SW480 (cell line): ENCODE measurements at regions not wholly inside any gene's neighbourhood (a gene's known extent, or its start where the extent isn't known, plus 50 kb on each side); places are given as distances from the start of the nearest gene placed in this dataset.

ENCODE experiments used
- DNase-seq: peaks from one replicate; pipeline ENCODE4 v3.0.0-alpha.2; 2016; ENCODE audit warnings: low spot score

- DNase-seq, result no peak
Observed at GRCh38 chr10:28783087-28783486, 105.8 kb downstream of the BAMBI start.

- no peak for DNase-seq
Observed at GRCh38 chr10:28785018-28785417, 107.7 kb downstream of the BAMBI start.

GRCh38 chr10:28788252-28788651, 110.9 kb downstream of the BAMBI start:
- no peak for DNase-seq

- DNase-seq, result no peak
Observed at GRCh38 chr10:28788762-28789161, 111.4 kb downstream of the BAMBI start.

- no peak for DNase-seq
Observed at GRCh38 chr10:28790146-28790545, 112.8 kb downstream of the BAMBI start.

- no peak for DNase-seq
Observed at GRCh38 chr10:28793482-28793881, 116.2 kb downstream of the BAMBI start.

GRCh38 chr10:28794986-28795385, 117.7 kb downstream of the BAMBI start:
- no peak for DNase-seq

- no peak for DNase-seq
Observed at GRCh38 chr10:28796606-28797512, 119.5 kb downstream of the BAMBI start.

GRCh38 chr10:28797904-28798371, 120.6 kb downstream of the BAMBI start:
- no peak for DNase-seq

- no peak for DNase-seq
Observed at GRCh38 chr10:28798428-28798955, 121.2 kb downstream of the BAMBI start.

GRCh38 chr10:28798964-28799363, 121.6 kb downstream of the BAMBI start:
- DNase-seq, result no peak

- DNase-seq, result no peak
Observed at GRCh38 chr10:28800144-28800543, 122.8 kb downstream of the BAMBI start.

- no peak for DNase-seq
Observed at GRCh38 chr10:28801247-28801646, 123.9 kb downstream of the BAMBI start.

GRCh38 chr10:28801869-28802268, 124.5 kb downstream of the BAMBI start:
- no peak for DNase-seq

GRCh38 chr10:28805390-28805789, 128.1 kb downstream of the BAMBI start:
- no peak for DNase-seq

- DNase-seq, result no peak
Observed at GRCh38 chr10:28806488-28806941, 129.2 kb downstream of the BAMBI start.

- DNase-seq, result no peak
Observed at GRCh38 chr10:28806951-28807759, 129.8 kb downstream of the BAMBI start.

- DNase-seq, result no peak
Observed at GRCh38 chr10:28807760-28808613, 130.7 kb downstream of the BAMBI start.

GRCh38 chr10:28808693-28809092, 131.4 kb downstream of the BAMBI start:
- no peak for DNase-seq

GRCh38 chr10:28810057-28810870, 132.9 kb downstream of the BAMBI start:
- DNase-seq, result no peak
